ENCODE measurements at regions not wholly inside any gene's neighbourhood (a gene's known extent, or its start where the extent isn't known, plus 50 kb on each side); places are given as distances from the start of the nearest gene placed in this dataset.

DNA sequence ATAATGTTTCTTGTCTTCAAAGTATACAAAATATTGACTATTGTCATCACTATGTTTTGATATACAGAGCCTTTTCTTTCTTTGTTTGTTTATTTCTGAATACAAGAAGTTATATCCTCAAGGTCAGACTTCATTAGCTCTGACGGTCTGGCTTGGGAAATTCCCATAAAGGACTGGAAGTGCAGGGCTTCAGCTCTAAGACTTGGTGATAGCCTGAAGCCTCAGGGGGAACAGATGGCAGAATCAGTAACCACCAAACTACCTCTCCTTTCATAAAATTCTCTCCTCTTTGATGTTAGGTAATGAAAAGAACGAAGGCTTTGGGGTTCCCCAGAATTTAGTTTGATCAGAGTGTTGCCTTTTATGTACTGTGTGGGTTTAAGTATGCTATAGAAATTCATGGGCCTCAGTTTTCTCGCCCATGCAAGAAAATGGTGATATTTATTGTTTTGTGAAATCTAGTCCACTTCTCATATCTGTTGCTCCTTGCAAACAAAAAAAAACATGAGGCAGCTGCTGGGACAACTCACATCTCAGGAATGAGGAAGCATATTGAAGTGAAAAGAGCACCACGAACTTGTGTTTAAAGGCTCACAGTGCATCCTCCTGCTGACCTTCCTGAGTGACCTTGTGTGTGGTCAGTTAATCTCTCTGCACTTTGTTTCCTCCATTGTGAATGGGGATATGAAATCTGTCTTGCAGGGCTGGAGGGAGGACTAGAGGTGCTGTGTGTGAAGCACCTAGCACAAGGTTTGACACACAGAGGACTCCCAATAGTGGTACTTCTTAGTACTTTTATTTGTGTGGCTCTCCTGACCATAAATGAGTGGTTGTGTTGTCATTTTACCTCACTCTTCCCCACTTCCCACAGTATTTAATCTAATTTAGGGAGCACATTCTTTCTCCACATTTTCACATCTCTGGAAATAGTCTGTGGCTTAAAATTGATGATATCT lies 569.8 kb upstream of the IL12A start:
- Histone ChIP-seq H3K4me3 (no peak overlapping the region), H3K27ac (peak overlapping the region; percentile 20; the same call in 1 of the 2 replicates), H3K27me3 (no peaks in the 10 kb centered on the region), H3K4me1 (peaks cover 19% of the 10 kb centered on the region), H3K36me3 (no peaks in the 10 kb centered on the region), H3K9me3 (replicated peaks) (no peaks in the 10 kb centered on the region)
- DNase-seq, result peak; percentile 20 to 39

DNA sequence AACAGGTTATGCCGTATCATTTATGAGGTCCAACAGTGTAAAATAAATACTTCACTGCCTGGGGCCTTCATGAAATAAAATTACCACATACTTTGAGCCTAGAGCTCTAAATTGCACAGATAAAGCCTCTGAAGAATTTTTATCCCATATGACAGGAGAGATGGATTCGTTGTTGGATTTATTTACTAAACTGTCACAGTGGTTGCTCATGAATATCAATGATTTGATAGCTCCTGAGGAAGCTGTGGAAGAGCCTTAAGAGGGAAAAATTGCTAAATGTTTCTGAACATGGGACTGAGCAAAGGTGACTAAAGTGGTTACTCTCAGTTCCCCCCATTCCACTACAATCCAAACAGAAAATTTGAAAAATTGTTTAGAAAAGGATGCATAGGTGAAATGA lies 558.9 kb upstream of the IL12A start:
- no peaks in the 10 kb centered on the region for H3K27me3 ChIP-seq
- H3K36me3 ChIP-seq, result no peaks in the 10 kb centered on the region
- no peak overlapping the region for H3K27ac ChIP-seq
- no peaks in the 10 kb centered on the region for H3K9me3 ChIP-seq (replicated peaks)
- H3K4me1 ChIP-seq, result no peaks in the 10 kb centered on the region
- DNase-seq, result no peak
- no peak overlapping the region for H3K4me3 ChIP-seq

DNA sequence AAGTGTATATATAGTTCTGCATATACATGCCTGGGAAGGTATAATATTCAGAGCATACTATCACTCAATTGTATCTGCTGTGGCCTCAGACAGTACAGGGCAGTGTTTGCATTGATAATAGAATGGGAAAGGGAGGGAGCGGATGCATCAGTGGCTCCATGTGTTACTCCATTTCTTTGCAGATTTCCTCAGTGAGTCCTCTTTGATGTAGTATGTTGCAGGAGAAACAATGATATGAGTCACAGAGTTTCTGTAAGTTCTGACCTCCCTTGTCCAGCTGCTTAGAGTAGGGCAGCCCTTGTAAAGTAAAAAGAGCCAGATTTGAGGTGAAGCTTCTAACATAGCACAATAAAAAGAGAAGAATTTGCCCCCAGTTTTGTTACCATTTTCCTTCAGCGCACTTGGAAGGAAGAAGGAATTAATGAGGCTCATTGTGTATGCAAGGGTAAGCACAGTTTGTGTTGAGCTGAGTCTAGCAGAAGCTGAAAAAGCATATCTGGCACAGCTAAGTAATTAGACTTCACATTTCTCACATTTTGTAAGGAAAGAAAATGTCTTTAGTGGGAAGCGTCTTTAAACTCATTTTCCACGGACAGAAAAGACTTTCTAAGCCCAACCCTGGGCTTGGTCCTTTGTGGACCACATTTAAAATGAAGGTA lies 555.8 kb upstream of the IL12A start:
- Histone ChIP-seq H3K36me3 (no peaks in the 10 kb centered on the region), H3K4me1 (no peaks in the 10 kb centered on the region), H3K27ac (no peak overlapping the region), H3K9me3 (replicated peaks) (no peaks in the 10 kb centered on the region), H3K4me3 (no peak overlapping the region), H3K27me3 (no peaks in the 10 kb centered on the region)
- no peak for DNase-seq

DNA sequence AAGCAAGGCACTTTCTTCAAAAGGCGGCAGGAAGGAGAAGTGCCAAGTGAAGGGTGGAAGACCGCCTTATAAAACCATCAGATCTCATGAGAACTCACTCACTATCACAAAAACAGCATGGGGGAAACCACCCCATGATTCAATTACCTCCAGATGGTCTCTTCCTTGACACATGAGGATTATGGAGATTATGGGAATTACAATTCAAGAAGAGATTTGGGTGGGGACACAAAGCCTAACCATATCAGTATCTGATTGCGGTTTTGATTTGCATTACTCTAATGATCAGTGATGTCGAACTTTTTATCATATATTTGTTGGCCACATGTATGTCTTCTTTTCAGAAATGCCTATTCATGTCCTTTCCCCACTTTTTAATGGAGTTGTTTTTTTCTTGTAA lies 549.3 kb upstream of the IL12A start:
- DNase-seq, result no peak
- H3K27me3 ChIP-seq, result no peaks in the 10 kb centered on the region
- no peak overlapping the region for H3K27ac ChIP-seq
- no peaks in the 10 kb centered on the region for H3K36me3 ChIP-seq
- H3K4me3 ChIP-seq, result no peak overlapping the region
- H3K9me3 ChIP-seq (replicated peaks), result no peaks in the 10 kb centered on the region
- H3K4me1 ChIP-seq, result no peaks in the 10 kb centered on the region

DNA sequence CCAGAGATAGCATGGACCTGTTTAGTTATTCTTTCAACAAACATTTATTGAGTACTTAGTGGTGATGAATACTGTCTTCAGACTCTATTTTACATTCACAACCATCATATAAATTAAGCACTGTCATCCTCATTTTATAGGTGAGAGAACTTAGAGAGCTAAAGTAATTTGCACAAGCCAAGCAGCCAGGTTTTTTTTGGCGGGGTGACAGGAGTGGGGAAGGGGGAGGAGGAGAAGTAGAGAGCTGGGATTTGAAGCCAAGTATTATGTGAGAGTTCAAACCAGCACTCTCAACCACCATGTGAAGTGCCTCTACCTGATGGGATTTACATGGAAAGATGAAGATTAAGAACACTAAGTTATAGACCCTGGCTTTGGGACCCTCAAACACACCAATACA lies 547.4 kb upstream of the IL12A start:
- H3K4me3 ChIP-seq, result no peak overlapping the region
- no peak overlapping the region for H3K27ac ChIP-seq
- H3K36me3 ChIP-seq, result no peaks in the 10 kb centered on the region
- H3K9me3 ChIP-seq (replicated peaks), result no peaks in the 10 kb centered on the region
- no peaks in the 10 kb centered on the region for H3K4me1 ChIP-seq
- H3K27me3 ChIP-seq, result no peaks in the 10 kb centered on the region
- no peak for DNase-seq

DNA sequence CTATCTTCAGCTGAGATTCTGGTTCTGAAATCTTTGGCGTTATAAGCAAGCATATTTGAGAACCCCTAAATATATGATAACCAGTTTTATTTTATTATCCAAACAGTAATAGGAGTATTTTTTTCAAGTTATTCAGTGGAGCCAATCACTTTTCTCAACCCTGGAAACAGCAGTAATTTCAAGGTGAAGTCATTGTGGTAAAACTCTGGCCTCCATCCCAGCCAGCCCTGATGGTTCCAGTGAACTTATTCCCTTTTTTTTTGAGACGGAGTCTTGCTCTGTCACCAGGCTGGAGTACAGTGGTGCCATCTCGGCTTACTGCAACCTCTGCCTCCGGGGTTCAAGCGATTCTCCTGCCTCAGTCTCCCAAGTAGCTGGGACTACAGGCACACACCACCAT lies 545.4 kb upstream of the IL12A start:
- Histone ChIP-seq H3K4me1 (no peaks in the 10 kb centered on the region), H3K4me3 (no peak overlapping the region), H3K27ac (no peak overlapping the region), H3K27me3 (no peaks in the 10 kb centered on the region), H3K9me3 (replicated peaks) (no peaks in the 10 kb centered on the region), H3K36me3 (no peaks in the 10 kb centered on the region)
- DNase-seq, result no peak

DNA sequence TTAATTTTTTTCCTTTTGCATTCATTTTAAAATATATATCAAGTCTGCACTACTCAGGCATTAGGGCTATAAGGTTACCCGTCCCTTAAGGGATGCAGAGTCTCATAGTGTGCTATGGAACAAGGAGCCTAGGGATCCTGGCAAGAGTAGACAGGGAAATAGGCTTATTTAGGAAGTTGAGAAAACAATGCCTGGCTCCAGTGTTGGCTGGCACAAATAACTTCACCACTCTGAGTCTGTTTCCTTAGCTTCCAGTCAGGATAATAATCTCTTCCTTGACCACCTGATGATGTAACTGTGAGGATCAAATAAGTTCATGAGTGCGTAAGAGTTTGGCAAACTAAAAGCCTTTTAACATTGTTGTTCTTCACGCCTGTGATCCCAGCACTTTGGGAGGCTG lies 540.8 kb upstream of the IL12A start:
- Histone ChIP-seq H3K27me3 (no peaks in the 10 kb centered on the region), H3K4me1 (no peaks in the 10 kb centered on the region), H3K36me3 (no peaks in the 10 kb centered on the region), H3K4me3 (no peak overlapping the region), H3K9me3 (replicated peaks) (no peaks in the 10 kb centered on the region), H3K27ac (no peak overlapping the region)
- DNase-seq, result no peak

DNA sequence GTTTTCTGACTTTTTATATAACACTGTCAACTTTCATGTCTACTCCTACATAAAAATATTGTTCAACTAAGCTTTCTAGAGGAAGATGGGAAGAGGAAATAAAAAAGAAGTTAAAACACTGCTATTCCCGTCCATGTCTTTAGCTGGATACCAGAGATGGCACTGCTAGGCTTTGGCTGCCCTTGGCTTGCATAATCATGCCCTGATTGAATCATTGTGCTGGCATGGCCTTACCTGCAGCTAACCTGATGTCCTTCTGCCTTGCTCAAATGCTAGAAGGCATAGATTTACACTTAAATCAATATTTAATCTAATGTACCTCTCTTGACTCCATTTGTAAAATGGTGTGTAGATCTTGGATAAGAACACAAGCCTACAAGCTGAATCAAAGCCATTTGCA lies 539.7 kb upstream of the IL12A start:
- H3K36me3 ChIP-seq, result no peaks in the 10 kb centered on the region
- no peak for DNase-seq
- no peaks in the 10 kb centered on the region for H3K9me3 ChIP-seq (replicated peaks)
- no peaks in the 10 kb centered on the region for H3K4me1 ChIP-seq
- no peaks in the 10 kb centered on the region for H3K27me3 ChIP-seq
- H3K4me3 ChIP-seq, result no peak overlapping the region
- H3K27ac ChIP-seq, result no peak overlapping the region

DNA sequence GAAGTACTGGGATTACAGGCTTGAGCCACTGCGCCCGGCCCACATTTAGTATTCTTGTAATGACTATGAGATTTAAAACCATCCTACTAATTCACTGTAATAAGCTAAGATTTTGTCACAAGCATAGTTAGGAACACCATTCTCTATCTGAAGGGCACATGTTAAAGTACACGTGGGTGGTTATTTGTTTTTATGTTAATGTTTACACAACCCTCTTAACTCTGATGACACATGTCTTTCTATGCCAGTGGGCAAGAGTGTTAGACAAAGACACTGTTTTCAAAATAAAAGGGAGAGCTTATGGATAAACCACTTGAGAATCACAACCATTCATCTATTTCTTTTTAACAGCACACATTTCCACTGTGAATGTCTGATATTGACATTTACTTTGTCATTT lies 537.6 kb upstream of the IL12A start:
- no peak overlapping the region for H3K27ac ChIP-seq
- no peaks in the 10 kb centered on the region for H3K4me1 ChIP-seq
- no peak overlapping the region for H3K4me3 ChIP-seq
- DNase-seq, result no peak
- no peaks in the 10 kb centered on the region for H3K9me3 ChIP-seq (replicated peaks)
- no peaks in the 10 kb centered on the region for H3K27me3 ChIP-seq
- H3K36me3 ChIP-seq, result no peaks in the 10 kb centered on the region

DNA sequence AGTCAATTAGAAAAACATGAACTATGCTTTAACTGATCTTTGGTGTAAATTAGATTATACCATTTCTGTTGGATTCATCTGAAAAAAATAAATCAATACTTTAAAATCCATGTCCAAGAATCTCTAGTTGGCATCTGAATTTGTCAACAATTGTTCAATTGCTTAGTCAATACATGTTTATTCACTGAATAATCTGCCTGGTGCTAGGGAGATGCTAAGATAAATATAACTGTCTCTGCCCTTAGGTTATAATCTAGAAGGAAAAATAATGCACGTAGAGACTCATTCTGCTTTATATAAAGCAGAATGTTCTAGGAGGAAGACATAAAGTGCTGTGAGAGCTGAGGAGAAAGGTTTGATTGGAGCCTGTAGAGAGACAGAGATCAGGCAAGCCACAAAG lies 537.2 kb upstream of the IL12A start:
- no peak overlapping the region for H3K27ac ChIP-seq
- no peaks in the 10 kb centered on the region for H3K9me3 ChIP-seq (replicated peaks)
- H3K4me1 ChIP-seq, result no peaks in the 10 kb centered on the region
- H3K27me3 ChIP-seq, result no peaks in the 10 kb centered on the region
- H3K4me3 ChIP-seq, result no peak overlapping the region
- H3K36me3 ChIP-seq, result no peaks in the 10 kb centered on the region
- no peak for DNase-seq

DNA sequence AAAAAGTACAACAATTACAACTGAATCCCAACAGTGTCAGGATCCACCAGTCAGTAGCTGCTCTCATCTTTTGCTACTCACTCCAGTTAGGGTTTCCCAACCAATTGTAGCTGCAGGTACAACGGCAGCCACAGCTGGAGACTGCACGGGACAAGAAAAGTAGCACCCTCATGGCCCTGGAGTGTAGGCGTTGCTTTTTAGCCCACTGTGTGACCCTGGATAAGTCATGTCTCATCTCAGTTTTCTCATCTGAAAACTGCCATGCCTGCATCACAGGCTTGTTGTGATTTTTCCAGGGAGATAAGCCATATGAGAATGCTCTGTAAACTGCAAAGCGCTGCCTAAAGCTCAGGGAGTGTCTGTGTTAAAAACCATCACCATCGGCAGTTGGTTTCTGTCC lies 535.6 kb upstream of the IL12A start:
- H3K4me1 ChIP-seq, result peaks cover 4% of the 10 kb centered on the region; the same call in 1 of the 2 replicates
- DNase-seq, result no peak
- no peaks in the 10 kb centered on the region for H3K27me3 ChIP-seq
- H3K27ac ChIP-seq, result no peak overlapping the region
- H3K4me3 ChIP-seq, result no peak overlapping the region
- no peaks in the 10 kb centered on the region for H3K9me3 ChIP-seq (replicated peaks)
- no peaks in the 10 kb centered on the region for H3K36me3 ChIP-seq

DNA sequence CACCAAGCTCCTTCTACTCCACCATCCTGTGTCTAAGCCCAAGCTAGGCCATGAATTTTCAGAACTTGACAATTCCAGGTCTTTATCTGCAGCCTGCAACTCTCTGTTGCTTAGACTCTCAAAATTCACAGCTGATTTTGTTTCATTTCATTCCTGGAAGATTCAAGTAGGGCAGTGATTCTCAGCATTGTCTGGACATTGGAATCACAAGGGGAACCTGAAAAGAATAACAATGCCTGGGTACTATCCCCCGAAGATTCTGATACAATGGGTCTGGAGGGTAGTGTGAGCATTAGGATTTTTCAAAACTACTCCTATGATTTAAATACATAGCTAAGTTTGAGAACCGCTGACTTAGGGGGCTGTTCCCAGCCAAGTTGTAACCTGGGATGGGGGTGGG lies 534.7 kb upstream of the IL12A start:
- Histone ChIP-seq H3K36me3 (no peaks in the 10 kb centered on the region), H3K27me3 (no peaks in the 10 kb centered on the region), H3K4me1 (peaks cover 4% of the 10 kb centered on the region; the same call in 1 of the 2 replicates), H3K4me3 (no peak overlapping the region), H3K9me3 (replicated peaks) (no peaks in the 10 kb centered on the region), H3K27ac (no peak overlapping the region)
- DNase-seq, result no peak

DNA sequence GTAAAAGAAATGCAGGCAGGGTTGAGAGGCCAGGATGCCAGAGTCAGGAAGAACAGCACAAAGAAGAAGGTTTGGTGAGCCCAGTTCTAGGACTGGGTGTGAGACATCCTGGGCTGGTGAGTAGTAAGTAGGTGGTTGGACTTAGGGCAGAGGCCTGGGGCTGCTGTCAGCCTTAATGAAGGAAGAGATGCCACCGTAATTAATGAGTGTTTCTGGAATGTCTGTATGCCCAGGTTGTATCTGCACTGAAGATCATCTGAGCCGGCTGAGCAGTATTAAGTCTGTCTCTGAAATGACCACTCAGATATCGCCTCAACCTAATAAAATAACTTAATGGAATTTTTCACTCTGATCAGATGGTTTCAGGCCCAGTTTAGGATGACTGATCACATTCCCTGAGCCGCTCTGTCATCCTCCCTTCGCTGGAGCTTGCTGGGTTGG lies 532.9 kb upstream of the IL12A start:
- peaks cover 4% of the 10 kb centered on the region; the same call in 1 of the 2 replicates for H3K4me1 ChIP-seq
- H3K36me3 ChIP-seq, result no peaks in the 10 kb centered on the region
- no peak overlapping the region for H3K4me3 ChIP-seq
- no peaks in the 10 kb centered on the region for H3K9me3 ChIP-seq (replicated peaks)
- no peak for DNase-seq
- no peaks in the 10 kb centered on the region for H3K27me3 ChIP-seq
- H3K27ac ChIP-seq, result no peak overlapping the region

DNA sequence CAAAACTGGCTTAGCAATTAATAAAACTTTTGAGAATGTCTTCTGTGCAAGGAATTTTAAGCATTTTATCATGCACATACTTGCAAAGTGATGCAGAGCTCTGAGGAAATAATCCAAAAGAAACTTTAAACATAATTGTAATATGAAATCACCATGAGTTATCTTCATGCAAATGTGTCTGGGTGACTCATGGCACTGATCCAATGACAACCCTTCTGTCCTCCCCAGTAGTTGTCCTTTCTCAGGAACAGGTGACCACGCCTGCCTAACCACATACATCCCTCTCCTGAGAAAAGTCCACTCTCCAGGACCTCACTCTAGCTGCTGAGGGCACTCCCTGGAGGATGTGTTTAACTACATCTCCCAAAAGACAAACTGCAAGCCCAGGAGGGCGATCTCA lies 530.6 kb upstream of the IL12A start:
- H3K4me3 ChIP-seq, result no peak overlapping the region
- H3K27me3 ChIP-seq, result no peaks in the 10 kb centered on the region
- DNase-seq, result peak; percentile 54 to 57
- H3K9me3 ChIP-seq (replicated peaks), result no peaks in the 10 kb centered on the region
- no peak overlapping the region for H3K27ac ChIP-seq
- no peaks in the 10 kb centered on the region for H3K36me3 ChIP-seq
- peaks cover 4% of the 10 kb centered on the region; the same call in 1 of the 2 replicates for H3K4me1 ChIP-seq

DNA sequence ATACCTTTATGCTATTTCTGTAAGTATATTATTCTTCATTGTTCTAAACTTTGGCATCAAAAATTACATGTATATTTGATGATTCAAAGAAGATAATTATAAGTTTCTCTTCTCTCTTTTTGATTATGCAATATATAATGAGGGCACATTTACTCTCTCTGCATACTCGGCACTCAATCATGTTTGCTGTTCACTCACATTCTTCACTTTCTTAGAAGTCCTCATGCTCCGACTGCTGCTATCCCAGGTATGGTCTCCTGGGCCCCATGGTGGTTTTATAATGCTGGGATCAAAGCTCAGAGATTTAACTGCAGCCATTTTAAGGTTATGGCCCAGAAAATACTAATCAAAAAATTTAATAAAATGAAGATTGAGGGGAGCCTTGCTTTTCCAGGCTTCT lies 529.7 kb upstream of the IL12A start:
- Histone ChIP-seq H3K4me1 (peaks cover 4% of the 10 kb centered on the region; the same call in 1 of the 2 replicates), H3K9me3 (replicated peaks) (no peaks in the 10 kb centered on the region), H3K27me3 (no peaks in the 10 kb centered on the region), H3K36me3 (no peaks in the 10 kb centered on the region), H3K27ac (no peak overlapping the region), H3K4me3 (no peak overlapping the region)
- DNase-seq, result no peak
